ENCODE measurements at regions not wholly inside any gene's neighbourhood (a gene's known extent, or its start where the extent isn't known, plus 50 kb on each side); places are given as distances from the start of the nearest gene placed in this dataset.
"Not testable (repeated sequence)": the region's sequence is repeated elsewhere in the genome, so short reads cannot be mapped to it uniquely, and the experiment has no call there.

GRCh38 chr21:9867815-9868214 lies 653.6 kb upstream of the TPTE start:
- not testable (repeated sequence) for DNase-seq (ENCODE audit: insufficient read length, low spot score); FAIRE-seq

GRCh38 chr21:9873096-9873495 lies 648.3 kb upstream of the TPTE start:
- FAIRE-seq; DNase-seq (ENCODE audit: insufficient read length, low spot score): not testable (repeated sequence)

DNA sequence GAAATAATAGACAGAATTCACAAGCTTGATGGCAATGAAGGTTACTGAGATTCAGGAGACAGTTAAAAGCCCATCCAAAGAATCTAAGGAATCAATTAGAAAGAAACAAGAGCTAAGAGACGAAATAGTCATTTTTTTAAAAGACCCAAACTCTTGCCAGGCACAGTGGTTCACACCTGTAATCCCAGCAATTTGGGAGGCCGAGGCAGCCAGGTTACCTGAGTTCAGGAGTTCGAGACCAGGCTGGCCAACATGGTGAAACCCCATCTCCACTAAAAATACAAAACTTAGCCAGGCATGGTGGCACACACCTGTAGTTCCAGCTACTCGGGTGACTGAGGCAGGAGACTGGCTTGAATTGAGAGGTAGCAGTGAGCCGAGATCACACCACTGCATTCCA lies 647.2 kb upstream of the TPTE start:
- not testable (repeated sequence) for FAIRE-seq; DNase-seq (ENCODE audit: insufficient read length, low spot score)

DNA sequence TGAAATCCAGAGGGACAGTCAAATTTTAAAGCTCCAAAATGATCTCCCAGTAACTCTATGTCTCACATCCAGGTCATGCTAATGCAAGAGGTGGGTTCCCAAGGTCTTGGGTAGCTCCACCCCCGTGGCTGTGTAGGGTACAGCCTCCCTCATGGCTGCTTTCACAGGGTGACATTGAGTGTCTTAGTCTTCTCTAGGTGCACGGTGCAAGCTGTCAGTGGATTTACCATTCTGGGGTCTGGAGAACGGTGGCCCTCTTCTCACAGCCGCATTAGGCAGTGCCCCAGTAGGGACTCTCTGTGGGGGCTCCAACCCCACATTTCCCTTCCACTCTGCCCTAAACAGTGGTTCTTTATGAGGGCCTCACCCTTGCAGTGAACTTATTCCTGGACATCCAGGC lies 640.0 kb upstream of the TPTE start:
- FAIRE-seq; DNase-seq (ENCODE audit: insufficient read length, low spot score): not testable (repeated sequence)

DNA sequence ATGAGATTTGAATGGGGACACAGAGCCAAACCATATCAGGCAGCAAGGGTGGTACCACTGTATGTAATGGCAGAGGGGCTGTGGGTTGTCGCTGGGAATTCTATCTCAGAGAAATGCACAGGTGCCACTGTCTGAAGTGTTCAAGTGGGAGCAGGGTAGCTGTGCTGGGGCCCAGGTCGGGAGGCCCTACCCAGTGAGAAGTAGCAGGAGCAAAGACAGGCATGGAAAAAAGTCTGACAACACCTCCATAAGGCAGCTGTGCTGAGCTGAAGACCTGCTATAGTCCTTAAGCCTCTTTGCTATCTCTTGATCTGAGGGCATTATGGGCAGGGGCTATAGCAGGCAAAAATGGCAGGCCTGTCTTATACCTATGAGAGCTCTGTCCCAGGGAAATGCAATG lies 638.3 kb upstream of the TPTE start:
- FAIRE-seq; DNase-seq (ENCODE audit: insufficient read length, low spot score): not testable (repeated sequence)

DNA sequence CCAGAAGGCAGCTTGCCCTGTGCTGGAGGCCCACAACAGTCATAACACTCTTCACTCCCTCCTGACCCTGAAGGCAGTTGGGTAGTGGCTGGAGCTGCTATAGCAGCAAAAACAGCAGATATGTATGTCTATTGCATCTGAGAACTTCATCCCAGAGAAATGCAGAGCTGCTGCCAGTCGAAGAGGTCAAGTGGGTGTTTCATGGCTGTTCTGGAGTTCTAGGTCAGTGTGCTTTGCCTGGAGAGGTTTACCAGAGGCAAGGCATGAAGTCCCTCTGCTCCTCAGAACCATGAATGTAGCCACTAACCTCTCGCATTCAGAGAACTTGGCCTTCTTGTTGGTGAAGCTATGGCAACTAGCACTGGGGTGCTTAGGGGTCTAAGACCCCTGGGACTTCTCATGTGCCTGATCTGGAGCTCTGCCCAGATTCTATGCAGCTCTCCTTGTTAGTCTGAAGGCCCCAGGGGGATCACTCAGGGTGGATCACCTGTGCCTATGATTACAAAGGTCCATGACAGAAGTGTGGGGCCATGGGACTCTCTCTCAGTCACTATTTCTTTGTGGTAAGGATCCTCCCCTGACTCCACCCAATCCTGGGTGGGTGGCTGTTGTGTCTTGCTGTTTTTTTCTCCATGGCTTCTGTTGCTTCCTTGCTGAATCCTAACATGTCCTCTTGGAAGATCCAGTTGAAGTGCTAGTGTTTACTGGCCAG lies 637.7 kb upstream of the TPTE start:
- DNase-seq (ENCODE audit: insufficient read length, low spot score); FAIRE-seq: not testable (repeated sequence)

DNA sequence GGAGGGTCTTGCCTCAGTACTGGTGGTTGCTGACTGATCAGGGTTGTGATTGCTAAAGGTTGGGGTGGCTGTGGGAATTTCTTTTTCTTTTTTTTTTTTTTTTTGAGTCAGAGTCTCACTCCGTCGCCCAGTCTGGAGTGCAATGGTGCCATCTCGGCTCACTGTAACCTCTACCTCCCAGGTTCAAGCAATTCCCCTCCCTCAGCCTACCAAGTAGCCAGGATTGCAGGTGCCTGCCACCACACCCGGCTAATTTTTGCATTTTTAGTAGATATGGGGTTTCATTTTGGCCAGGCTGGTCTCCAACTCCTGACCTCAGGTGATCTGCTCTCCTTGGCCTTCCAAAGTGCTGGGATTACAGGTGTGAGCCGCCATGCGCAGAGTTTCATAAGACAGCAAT lies 632.9 kb upstream of the TPTE start:
- DNase-seq (ENCODE audit: insufficient read length, low spot score); FAIRE-seq: not testable (repeated sequence)

DNA sequence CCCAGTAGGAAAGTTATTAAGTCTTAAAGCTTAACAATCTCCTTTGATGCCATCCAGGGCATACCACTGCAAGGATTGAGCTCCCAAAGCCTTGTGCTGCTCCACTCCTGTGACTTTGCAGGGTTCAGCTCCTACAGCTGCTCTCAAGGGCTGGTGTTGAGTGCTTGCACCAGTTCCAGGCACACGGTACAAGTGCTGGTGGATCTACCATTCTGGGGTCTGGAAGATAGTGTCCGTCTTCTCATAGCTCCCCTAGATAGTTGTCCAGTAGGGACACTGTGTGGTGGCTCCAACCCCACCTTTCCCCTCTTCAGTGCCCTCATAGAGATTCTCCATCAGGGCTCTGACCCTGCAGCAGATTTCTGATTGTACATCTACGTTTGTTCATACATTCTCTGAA lies 617.8 kb upstream of the TPTE start:
- not testable (repeated sequence) for FAIRE-seq; DNase-seq (ENCODE audit: insufficient read length, low spot score)

GRCh38 chr21:9914135-9914534 lies 607.2 kb upstream of the TPTE start:
- not testable (repeated sequence) for FAIRE-seq; DNase-seq (ENCODE audit: insufficient read length, low spot score)

- not testable (repeated sequence) for FAIRE-seq; DNase-seq (ENCODE audit: insufficient read length, low spot score)
These were observed 601.9 kb upstream of the TPTE start for GRCh38 chr21:9919446-9919845.

- DNase-seq (ENCODE audit: insufficient read length, low spot score); FAIRE-seq: not testable (repeated sequence)
These were observed 577.7 kb upstream of the TPTE start for GRCh38 chr21:9943639-9944038.

- FAIRE-seq; DNase-seq (ENCODE audit: insufficient read length, low spot score): not testable (repeated sequence)
These were observed 575.3 kb upstream of the TPTE start for GRCh38 chr21:9946057-9946456.

DNA sequence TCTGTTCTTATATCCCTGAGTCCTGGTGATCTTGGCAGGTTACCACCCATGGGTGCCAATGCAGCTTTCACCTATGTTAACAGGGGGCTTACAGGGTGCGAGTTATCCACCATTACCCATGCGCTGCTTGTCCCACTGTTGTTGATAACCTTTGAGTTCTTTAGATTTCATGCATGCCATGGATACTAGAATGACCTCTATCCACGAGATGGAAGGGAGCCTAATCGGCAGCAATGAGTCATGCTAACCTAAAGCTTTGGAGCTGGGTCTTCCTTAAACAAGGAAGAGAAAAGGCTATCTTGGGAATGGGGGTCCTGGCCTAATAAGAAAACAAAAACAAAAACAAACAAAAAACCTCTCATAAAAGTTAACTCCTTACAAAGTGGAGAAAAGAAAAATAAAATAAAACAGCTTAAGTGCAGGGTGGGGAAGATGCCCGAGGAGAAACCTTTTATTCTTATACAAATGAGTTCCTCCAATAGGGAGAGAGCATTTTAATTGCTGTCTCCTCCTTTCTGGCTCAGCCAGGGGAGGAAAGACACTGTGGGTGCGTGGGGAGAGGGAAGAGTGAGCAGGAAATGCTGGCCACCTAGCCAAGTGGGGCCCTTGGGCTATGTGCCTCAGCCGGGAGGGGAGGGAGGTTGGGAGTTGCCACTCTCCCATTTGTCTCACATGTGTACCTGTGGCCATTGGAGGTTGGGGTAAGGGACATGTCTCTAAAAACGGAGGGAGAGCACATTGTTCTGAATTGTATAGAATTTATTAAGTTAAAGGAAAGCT lies 571.7 kb upstream of the TPTE start:
- not testable (repeated sequence) for DNase-seq (ENCODE audit: insufficient read length, low spot score); FAIRE-seq

- DNase-seq (ENCODE audit: insufficient read length, low spot score); FAIRE-seq: not testable (repeated sequence)
These were observed 571.0 kb upstream of the TPTE start for GRCh38 chr21:9950363-9950762.

DNA sequence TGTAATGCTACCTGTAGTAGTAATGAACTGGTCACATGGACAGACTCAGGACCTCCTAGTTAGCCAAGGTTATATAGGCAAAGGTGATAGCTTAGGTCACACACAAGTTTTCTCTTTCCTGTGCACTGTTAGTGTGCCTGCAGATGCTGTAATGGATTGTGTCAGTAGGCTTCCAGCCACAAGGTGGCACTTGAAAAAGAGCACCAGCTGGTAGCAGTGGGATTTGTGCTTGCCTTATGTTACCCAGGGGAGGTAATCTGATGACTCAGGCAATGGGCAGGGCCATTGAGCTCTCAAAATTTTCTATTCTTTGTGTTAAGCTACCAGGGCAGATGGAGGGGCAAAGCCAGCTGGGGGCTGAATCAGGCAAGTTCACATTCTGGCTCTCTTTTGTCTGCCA lies 562.6 kb upstream of the TPTE start:
- FAIRE-seq; DNase-seq (ENCODE audit: insufficient read length, low spot score): not testable (repeated sequence)

GRCh38 chr21:9959220-9959964 lies 562.0 kb upstream of the TPTE start:
- not testable (repeated sequence) for FAIRE-seq; DNase-seq (ENCODE audit: insufficient read length, low spot score)

DNA sequence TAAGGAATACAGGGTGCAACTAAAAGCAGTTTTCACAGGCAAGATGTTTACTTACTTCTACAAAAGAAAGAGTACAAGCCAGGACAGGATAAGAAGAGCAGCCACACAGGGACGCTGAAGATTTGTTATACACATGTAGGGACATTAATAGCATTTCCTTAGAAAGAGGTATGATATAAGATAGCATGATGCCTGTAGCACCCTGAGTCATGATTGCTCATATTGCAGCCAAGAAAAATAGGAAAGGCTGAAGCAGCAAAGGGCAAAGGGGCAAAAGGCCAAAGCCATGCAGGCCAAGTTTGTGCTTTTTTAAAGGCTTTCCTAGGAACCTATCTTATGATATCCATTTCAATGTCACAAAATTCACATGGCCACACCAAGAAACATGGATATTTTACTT lies 552.0 kb upstream of the TPTE start:
- FAIRE-seq; DNase-seq (ENCODE audit: insufficient read length, low spot score): not testable (repeated sequence)

- FAIRE-seq; DNase-seq (ENCODE audit: insufficient read length, low spot score): not testable (repeated sequence)
These were observed 549.4 kb upstream of the TPTE start for GRCh38 chr21:9972018-9972417.

DNA sequence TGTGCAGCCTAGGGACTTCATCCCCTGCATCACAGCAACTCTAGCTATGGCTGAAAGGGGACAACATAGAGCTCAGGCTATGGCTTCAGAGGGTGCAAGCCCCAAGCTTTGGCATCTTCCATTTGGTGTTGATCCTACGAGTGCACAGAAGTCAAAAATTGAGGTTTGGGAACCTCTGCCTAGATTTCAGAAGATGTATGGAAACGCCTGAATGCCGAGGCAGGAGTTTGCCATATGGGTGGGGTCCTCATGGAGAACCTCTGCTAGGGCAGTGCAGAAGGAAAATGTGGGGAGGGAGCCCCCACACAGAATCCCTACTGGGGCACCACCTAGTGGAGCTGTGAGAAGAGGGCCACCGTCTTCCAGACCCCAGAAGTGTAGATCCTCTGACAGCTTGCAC lies 543.0 kb upstream of the TPTE start:
- not testable (repeated sequence) for FAIRE-seq; DNase-seq (ENCODE audit: insufficient read length, low spot score)

- FAIRE-seq; DNase-seq (ENCODE audit: insufficient read length, low spot score): not testable (repeated sequence)
These were observed 523.9 kb upstream of the TPTE start for GRCh38 chr21:9997507-9997906.

All from GM19239 (cell line).